ENCODE measurements at regions not wholly inside any gene's neighbourhood (a gene's known extent, or its start where the extent isn't known, plus 50 kb on each side); places are given as distances from the start of the nearest gene placed in this dataset.

- TF ChIP-seq CTCF (IDR thresholded peaks at IDR 0.05) (no peak), EP300 (IDR thresholded peaks at IDR 0.05) (no peak), POLR2A (IDR thresholded peaks at IDR 0.05) (no peak)
Measured at GRCh38 chr5:66255714-66256113, 111.6 kb downstream of the SREK1 start.

All from ovary (tissue), 3 donors.